GM23338 (cell line): ENCODE measurements at regions not wholly inside any gene's neighbourhood (a gene's known extent, or its start where the extent isn't known, plus 50 kb on each side); places are given as distances from the start of the nearest gene placed in this dataset.
A peak's percentile ranks its signal among the peaks of the same experiment; 100 is the strongest.
"Not testable (repeated sequence)": the region's sequence is repeated elsewhere in the genome, so short reads cannot be mapped to it uniquely, and the experiment has no call there.

ENCODE experiments used
- ATAC-seq: fragments of 200-7000 bp; cut with Tn5 transposase; 3 replicates; pipeline ENCODE4 v1.9.1; 2020
- DNase-seq: peaks from one replicate; pipeline ENCODE4 v3.0.0-alpha.2; 2015; ENCODE audit warnings: low spot score
- H2AFZ ChIP-seq: fragments of 200-600 bp; sonication (generic); 2 replicates; pipeline ENCODE4 v1.8.0; 2016; ENCODE audit warnings: antibody characterized with exemption, mild to moderate bottlenecking, moderate library complexity
- H3F3A ChIP-seq: fragments of 200-600 bp; sonication (generic); replicated peaks from 2 replicates; pipeline ENCODE4 v1.8.0; 2017; ENCODE audit warnings: antibody characterized with exemption, mixed run types, low read depth
- H3K27ac ChIP-seq: fragments of 200-600 bp; sonication (generic); 2 replicates; pipeline ENCODE4 v1.6.1; 2016; ENCODE audit warnings: low read depth
- H3K27me3 ChIP-seq: fragments of 200-600 bp; sonication (generic); 2 replicates; pipeline ENCODE4 v1.8.0; 2016; ENCODE audit warnings: mild to moderate bottlenecking, mixed run types, moderate library complexity; ENCODE audit not compliant: insufficient read depth
- H3K36me3 ChIP-seq: fragments of 200-600 bp; sonication (generic); 2 replicates; pipeline ENCODE4 v1.8.0; 2016; ENCODE audit warnings: mild to moderate bottlenecking; ENCODE audit not compliant: insufficient read depth
- H3K4me1 ChIP-seq: fragments of 200-600 bp; sonication (generic); 2 replicates; pipeline ENCODE4 v1.8.0; 2016; ENCODE audit warnings: mild to moderate bottlenecking, moderate library complexity; ENCODE audit not compliant: insufficient read depth
- H3K4me2 ChIP-seq: fragments of 200-600 bp; sonication (generic); 2 replicates; pipeline ENCODE4 v1.7.1; 2017; ENCODE audit warnings: mixed run types
- H3K4me3 ChIP-seq: fragments of 200-600 bp; sonication (generic); 2 replicates; pipeline ENCODE4 v1.6.1; 2016; ENCODE audit warnings: mixed run types
- H3K79me2 ChIP-seq: fragments of 200-600 bp; sonication (generic); replicated peaks from 2 replicates; pipeline ENCODE4 v1.8.0; 2017; ENCODE audit warnings: mild to moderate bottlenecking; ENCODE audit not compliant: insufficient read depth
- H3K9me2 ChIP-seq: fragments of 200-600 bp; sonication (generic); 2 replicates; pipeline ENCODE4 v1.8.0; 2017; ENCODE audit not compliant: insufficient read depth
- H4K20me1 ChIP-seq: fragments of 200-600 bp; sonication (generic); replicated peaks from 2 replicates; pipeline ENCODE4 v1.8.0; 2017; ENCODE audit warnings: mild to moderate bottlenecking; ENCODE audit not compliant: insufficient read depth
- H3K27ac Mint-ChIP-seq: 2 replicates; pipeline ENCODE4 v1.8.0; 2020; ENCODE audit warnings: inconsistent platforms, mild to moderate bottlenecking, moderate library complexity, mixed read lengths
- H3K27me3 Mint-ChIP-seq: 3 replicates; pipeline ENCODE4 v1.8.0; 2022; ENCODE audit warnings: low read depth, mild to moderate bottlenecking, moderate library complexity, mixed read lengths, inconsistent platforms; ENCODE audit not compliant: insufficient read depth, poor library complexity
- H3K36me3 Mint-ChIP-seq: 3 replicates; pipeline ENCODE4 v1.8.0; 2021; ENCODE audit warnings: low read depth, mild to moderate bottlenecking, inconsistent platforms, moderate library complexity, mixed read lengths
- H3K4me1 Mint-ChIP-seq: 3 replicates; pipeline ENCODE4 v1.8.0; 2020; ENCODE audit warnings: mild to moderate bottlenecking, inconsistent platforms, mixed read lengths
- H3K4me3 Mint-ChIP-seq: 3 replicates; pipeline ENCODE4 v1.8.0; 2021; ENCODE audit warnings: moderate library complexity, mild to moderate bottlenecking, inconsistent platforms, mixed read lengths
- H3K9me3 Mint-ChIP-seq: 3 replicates; pipeline ENCODE4 v1.8.0; 2020; ENCODE audit warnings: moderate library complexity, mild to moderate bottlenecking, inconsistent platforms, mixed read lengths
- NANOG ChIP-seq: IDR thresholded peaks from 2 replicates; pipeline ENCODE4 v1.6.1; 2016; ENCODE audit warnings: antibody characterized with exemption, borderline replicate concordance
- ZNF331 ChIP-seq: fragments of 250-450 bp; sonication (Bioruptor Pico); IDR thresholded peaks from 2 replicates; pipeline ENCODE4 v1.5.0; 2020; ENCODE audit warnings: low read depth, mild to moderate bottlenecking, moderate library complexity
- TF ChIP-seq, protein P1 (sequence below): IDR thresholded peaks from one replicate; pipeline ENCODE4 v1.6.1; 2018; ENCODE audit warnings: antibody characterized with exemption; ENCODE audit not compliant: unreplicated experiment
- TF ChIP-seq, protein P2 (sequence below), 2 experiments: fragments of 200-600 bp in 1 of 2; sonication (generic) in 1 of 2; conservative IDR thresholded peaks; 2 replicates each; pipeline versions ENCODE4 v1.5.1 to v1.6.1; 2016 to 2017; ENCODE audit warnings: antibody characterized with exemption in 2 of 2, low read depth in 2 of 2, mild to moderate bottlenecking in 2 of 2, moderate library complexity in 1 of 2

DNA sequence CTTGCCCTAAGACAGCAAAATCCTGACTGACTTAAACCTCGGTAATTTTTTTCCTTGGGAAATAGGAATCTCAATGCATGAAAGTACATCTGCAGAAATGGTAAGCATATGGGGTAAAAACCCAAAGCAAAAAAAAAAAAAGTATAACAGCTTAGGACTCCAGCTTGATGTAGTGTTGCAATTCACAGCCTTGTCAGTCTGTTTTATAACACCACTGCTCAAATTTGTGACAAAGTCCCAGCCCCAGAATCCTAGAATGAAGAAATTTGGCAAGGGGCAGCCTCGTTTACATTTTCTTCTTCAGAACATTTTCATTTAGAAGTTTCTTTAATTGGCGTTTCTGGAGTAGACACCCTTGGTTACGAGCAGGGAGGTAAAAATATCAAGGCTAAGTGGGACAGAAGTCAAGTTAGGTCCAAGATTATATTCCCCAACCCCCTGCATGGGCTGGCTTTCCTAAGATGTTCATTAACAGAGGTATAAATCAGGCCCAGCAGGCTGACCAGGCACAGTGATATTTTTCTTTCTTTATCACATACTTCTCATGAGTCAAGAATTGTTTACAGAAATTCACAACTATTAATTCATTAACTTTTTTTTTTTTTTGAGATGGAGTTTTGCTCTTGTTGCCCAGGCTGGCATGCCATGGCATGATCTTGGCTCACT lies 424.0 kb downstream of the RMST start:
- Histone ChIP-seq H3K4me1 (peaks cover 10% of the 10 kb centered on the region; the same call in 1 of the 2 replicates), H3K79me2 (no peaks in the 10 kb centered on the region), H3K4me2 (no peak overlapping the region), H3K9me2 (peaks cover 1% of the 10 kb centered on the region; the same call in 1 of the 2 replicates), H3K4me3 (no peak overlapping the region), H3K27ac (no peak overlapping the region), H3F3A (no peaks in the 10 kb centered on the region), H2AFZ (no peak overlapping the region), H3K27me3 (no peaks in the 10 kb centered on the region), H3K36me3 (no peaks in the 10 kb centered on the region), H4K20me1 (no peaks in the 10 kb centered on the region)
- Mint-ChIP-seq H3K27ac (no peak overlapping the region), H3K9me3 (no peaks in the 10 kb centered on the region), H3K4me3 (no peak overlapping the region), H3K27me3 (no peaks in the 10 kb centered on the region), H3K36me3 (no peaks in the 10 kb centered on the region), H3K4me1 (peaks cover 7% of the 10 kb centered on the region)
- ATAC-seq = no peak
- no peak for TF ChIP-seq NANOG
- TF ChIP-seq, protein P1, sequence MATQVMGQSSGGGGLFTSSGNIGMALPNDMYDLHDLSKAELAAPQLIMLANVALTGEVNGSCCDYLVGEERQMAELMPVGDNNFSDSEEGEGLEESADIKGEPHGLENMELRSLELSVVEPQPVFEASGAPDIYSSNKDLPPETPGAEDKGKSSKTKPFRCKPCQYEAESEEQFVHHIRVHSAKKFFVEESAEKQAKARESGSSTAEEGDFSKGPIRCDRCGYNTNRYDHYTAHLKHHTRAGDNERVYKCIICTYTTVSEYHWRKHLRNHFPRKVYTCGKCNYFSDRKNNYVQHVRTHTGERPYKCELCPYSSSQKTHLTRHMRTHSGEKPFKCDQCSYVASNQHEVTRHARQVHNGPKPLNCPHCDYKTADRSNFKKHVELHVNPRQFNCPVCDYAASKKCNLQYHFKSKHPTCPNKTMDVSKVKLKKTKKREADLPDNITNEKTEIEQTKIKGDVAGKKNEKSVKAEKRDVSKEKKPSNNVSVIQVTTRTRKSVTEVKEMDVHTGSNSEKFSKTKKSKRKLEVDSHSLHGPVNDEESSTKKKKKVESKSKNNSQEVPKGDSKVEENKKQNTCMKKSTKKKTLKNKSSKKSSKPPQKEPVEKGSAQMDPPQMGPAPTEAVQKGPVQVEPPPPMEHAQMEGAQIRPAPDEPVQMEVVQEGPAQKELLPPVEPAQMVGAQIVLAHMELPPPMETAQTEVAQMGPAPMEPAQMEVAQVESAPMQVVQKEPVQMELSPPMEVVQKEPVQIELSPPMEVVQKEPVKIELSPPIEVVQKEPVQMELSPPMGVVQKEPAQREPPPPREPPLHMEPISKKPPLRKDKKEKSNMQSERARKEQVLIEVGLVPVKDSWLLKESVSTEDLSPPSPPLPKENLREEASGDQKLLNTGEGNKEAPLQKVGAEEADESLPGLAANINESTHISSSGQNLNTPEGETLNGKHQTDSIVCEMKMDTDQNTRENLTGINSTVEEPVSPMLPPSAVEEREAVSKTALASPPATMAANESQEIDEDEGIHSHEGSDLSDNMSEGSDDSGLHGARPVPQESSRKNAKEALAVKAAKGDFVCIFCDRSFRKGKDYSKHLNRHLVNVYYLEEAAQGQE = no peak
- TF ChIP-seq, protein P2, sequence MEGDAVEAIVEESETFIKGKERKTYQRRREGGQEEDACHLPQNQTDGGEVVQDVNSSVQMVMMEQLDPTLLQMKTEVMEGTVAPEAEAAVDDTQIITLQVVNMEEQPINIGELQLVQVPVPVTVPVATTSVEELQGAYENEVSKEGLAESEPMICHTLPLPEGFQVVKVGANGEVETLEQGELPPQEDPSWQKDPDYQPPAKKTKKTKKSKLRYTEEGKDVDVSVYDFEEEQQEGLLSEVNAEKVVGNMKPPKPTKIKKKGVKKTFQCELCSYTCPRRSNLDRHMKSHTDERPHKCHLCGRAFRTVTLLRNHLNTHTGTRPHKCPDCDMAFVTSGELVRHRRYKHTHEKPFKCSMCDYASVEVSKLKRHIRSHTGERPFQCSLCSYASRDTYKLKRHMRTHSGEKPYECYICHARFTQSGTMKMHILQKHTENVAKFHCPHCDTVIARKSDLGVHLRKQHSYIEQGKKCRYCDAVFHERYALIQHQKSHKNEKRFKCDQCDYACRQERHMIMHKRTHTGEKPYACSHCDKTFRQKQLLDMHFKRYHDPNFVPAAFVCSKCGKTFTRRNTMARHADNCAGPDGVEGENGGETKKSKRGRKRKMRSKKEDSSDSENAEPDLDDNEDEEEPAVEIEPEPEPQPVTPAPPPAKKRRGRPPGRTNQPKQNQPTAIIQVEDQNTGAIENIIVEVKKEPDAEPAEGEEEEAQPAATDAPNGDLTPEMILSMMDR (conservative IDR thresholded peaks at IDR 0.05; ENCODE audit: low read depth in 2 of 2) = no peak
- TF ChIP-seq ZNF331 (CRISPR knock-in tag) = no peak
- DNase-seq = no peak

DNA sequence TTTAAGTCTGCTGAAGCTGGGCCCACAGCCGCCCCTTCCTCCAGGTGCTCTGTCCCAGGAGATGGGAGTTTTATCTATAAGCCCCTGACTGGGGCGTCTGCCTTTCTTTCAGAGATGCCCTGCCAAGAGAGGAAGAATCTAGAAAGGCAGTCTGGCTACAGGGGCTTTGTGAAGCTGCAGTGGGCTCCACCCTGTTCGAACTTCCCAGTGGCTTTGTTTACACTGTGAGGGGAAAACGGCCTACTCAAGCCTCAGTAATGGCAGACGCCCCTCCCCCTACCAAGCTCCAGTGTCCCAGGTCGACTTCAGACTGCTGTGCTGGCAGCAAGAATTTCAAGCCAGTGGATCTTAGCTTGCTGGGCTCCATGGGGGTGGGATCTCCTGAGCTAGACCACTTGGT lies 435.3 kb downstream of the RMST start:
- not testable (repeated sequence) for H3K27me3 Mint-ChIP-seq, H3K27ac ChIP-seq, H3K4me2 ChIP-seq, H3K36me3 ChIP-seq, H3K4me3 Mint-ChIP-seq, H3K27me3 ChIP-seq, H3K27ac Mint-ChIP-seq, H3K36me3 Mint-ChIP-seq, H3K4me1 Mint-ChIP-seq, H3K9me3 Mint-ChIP-seq, H3F3A ChIP-seq, H3K4me1 ChIP-seq, H4K20me1 ChIP-seq, H3K9me2 ChIP-seq, ATAC-seq, H3K4me3 ChIP-seq, H3K79me2 ChIP-seq
- peak; percentile 8 for DNase-seq
- peak overlapping the region; percentile 92 for H2AFZ ChIP-seq
